Parathyroid adenoma (tissue), 2 donors: ENCODE measurements at regions not wholly inside any gene's neighbourhood (a gene's known extent, or its start where the extent isn't known, plus 50 kb on each side); places are given as distances from the start of the nearest gene placed in this dataset.

Experiments used
- H2AFZ ChIP-seq: fragments of 300-600 bp; sonication (generic); one replicate; pipeline ENCODE4 v1.7.0; 2017; ENCODE audit warnings: antibody characterized with exemption, mild to moderate bottlenecking
- H3K27ac ChIP-seq: fragments of 300-600 bp; sonication (generic); one replicate; pipeline ENCODE4 v1.7.0; 2017
- H3K27me3 ChIP-seq: fragments of 300-600 bp; sonication (generic); one replicate; pipeline ENCODE4 v1.7.0; 2017; ENCODE audit warnings: low read length; ENCODE audit not compliant: control insufficient read depth, insufficient read depth
- H3K36me3 ChIP-seq: fragments of 300-600 bp; sonication (generic); one replicate; pipeline ENCODE4 v1.7.0; 2017; ENCODE audit warnings: low read length; ENCODE audit not compliant: control insufficient read depth, insufficient read depth
- H3K4me1 ChIP-seq: fragments of 300-600 bp; sonication (generic); one replicate; pipeline ENCODE4 v1.7.0; 2017; ENCODE audit warnings: control low read depth
- H3K4me2 ChIP-seq: fragments of 300-600 bp; sonication (generic); one replicate; pipeline ENCODE4 v1.7.0; 2017; ENCODE audit warnings: low read length
- H3K4me3 ChIP-seq: fragments of 300-600 bp; sonication (generic); one replicate; pipeline ENCODE4 v1.7.0; 2017; ENCODE audit warnings: low read depth, low read length
- H3K79me2 ChIP-seq: fragments of 300-600 bp; sonication (generic); one replicate; pipeline ENCODE4 v1.7.0; 2017; ENCODE audit warnings: control low read depth
- H3K9ac ChIP-seq: fragments of 300-600 bp; sonication (generic); one replicate; pipeline ENCODE4 v1.7.0; 2017; ENCODE audit warnings: mild to moderate bottlenecking
- H3K9me3 ChIP-seq: fragments of 300-600 bp; sonication (generic); one replicate; pipeline ENCODE4 v1.7.0; 2017; ENCODE audit warnings: low read length; ENCODE audit not compliant: control insufficient read depth
- TF ChIP-seq, protein P1 (sequence below): fragments of 300-600 bp; sonication (generic); IDR thresholded peaks from one replicate; pipeline ENCODE4 v1.7.0; 2017; ENCODE audit warnings: antibody characterized with exemption, mild to moderate bottlenecking
- donor health status: primary hyperparathyroidism.

DNA sequence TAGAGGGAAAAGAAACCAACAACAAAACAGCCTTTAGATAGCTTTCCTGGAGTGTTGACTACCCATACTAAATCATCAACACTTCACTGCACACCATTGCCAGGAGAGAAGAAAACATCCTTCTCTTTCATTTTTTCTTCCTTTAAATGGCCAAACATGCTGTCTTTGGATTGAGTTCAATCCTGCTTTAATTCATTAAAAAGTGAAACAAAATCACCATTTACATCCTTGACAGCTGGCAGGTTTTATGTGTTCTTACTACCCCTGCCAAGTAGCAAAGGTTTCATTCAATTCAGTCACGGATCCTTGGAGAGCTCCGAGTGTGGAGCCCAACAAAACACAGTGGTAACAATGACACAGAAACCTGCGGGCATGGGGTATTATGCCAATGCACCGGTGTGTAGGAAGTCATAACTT is 568.3 kb downstream of the ANKRD50 start:
- H3K27ac ChIP-seq, result no peak overlapping the region
- H3K36me3 ChIP-seq, result no peaks in the 10 kb centered on the region
- H3K4me3 ChIP-seq, result no peak overlapping the region
- no peak overlapping the region for H3K9ac ChIP-seq
- TF ChIP-seq, protein P1, sequence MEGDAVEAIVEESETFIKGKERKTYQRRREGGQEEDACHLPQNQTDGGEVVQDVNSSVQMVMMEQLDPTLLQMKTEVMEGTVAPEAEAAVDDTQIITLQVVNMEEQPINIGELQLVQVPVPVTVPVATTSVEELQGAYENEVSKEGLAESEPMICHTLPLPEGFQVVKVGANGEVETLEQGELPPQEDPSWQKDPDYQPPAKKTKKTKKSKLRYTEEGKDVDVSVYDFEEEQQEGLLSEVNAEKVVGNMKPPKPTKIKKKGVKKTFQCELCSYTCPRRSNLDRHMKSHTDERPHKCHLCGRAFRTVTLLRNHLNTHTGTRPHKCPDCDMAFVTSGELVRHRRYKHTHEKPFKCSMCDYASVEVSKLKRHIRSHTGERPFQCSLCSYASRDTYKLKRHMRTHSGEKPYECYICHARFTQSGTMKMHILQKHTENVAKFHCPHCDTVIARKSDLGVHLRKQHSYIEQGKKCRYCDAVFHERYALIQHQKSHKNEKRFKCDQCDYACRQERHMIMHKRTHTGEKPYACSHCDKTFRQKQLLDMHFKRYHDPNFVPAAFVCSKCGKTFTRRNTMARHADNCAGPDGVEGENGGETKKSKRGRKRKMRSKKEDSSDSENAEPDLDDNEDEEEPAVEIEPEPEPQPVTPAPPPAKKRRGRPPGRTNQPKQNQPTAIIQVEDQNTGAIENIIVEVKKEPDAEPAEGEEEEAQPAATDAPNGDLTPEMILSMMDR, result no peak
- no peak overlapping the region for H2AFZ ChIP-seq
- no peaks in the 10 kb centered on the region for H3K4me1 ChIP-seq
- no peaks in the 10 kb centered on the region for H3K9me3 ChIP-seq
- H3K27me3 ChIP-seq, result no peaks in the 10 kb centered on the region
- no peaks in the 10 kb centered on the region for H3K79me2 ChIP-seq
- H3K4me2 ChIP-seq, result no peak overlapping the region

GRCh38 chr4:124146068-124146467 is 566.5 kb downstream of the ANKRD50 start:
- H3K27ac ChIP-seq, result no peak overlapping the region
- no peaks in the 10 kb centered on the region for H3K79me2 ChIP-seq
- H3K27me3 ChIP-seq, result no peaks in the 10 kb centered on the region
- H3K4me1 ChIP-seq, result no peaks in the 10 kb centered on the region
- no peak overlapping the region for H3K4me2 ChIP-seq
- H3K36me3 ChIP-seq, result no peaks in the 10 kb centered on the region
- TF ChIP-seq, protein P1, result no peak
- H3K4me3 ChIP-seq, result no peak overlapping the region
- H3K9ac ChIP-seq, result no peak overlapping the region
- H3K9me3 ChIP-seq, result no peaks in the 10 kb centered on the region
- no peak overlapping the region for H2AFZ ChIP-seq

- Histone ChIP-seq H3K79me2 (no peaks in the 10 kb centered on the region), H3K4me3 (no peak overlapping the region), H2AFZ (no peak overlapping the region), H3K9me3 (no peaks in the 10 kb centered on the region), H3K36me3 (no peaks in the 10 kb centered on the region), H3K27me3 (no peaks in the 10 kb centered on the region), H3K9ac (no peak overlapping the region), H3K4me1 (no peaks in the 10 kb centered on the region), H3K27ac (no peak overlapping the region), H3K4me2 (no peak overlapping the region)
- TF ChIP-seq, protein P1, result no peak
Observed at GRCh38 chr4:124151031-124151430, 561.5 kb downstream of the ANKRD50 start.

GRCh38 chr4:124152132-124152531 is 560.4 kb downstream of the ANKRD50 start:
- no peaks in the 10 kb centered on the region for H3K4me1 ChIP-seq
- no peak overlapping the region for H3K27ac ChIP-seq
- no peaks in the 10 kb centered on the region for H3K79me2 ChIP-seq
- H2AFZ ChIP-seq, result no peak overlapping the region
- TF ChIP-seq, protein P1, result no peak
- no peak overlapping the region for H3K4me2 ChIP-seq
- H3K9me3 ChIP-seq, result no peaks in the 10 kb centered on the region
- no peaks in the 10 kb centered on the region for H3K36me3 ChIP-seq
- H3K4me3 ChIP-seq, result no peak overlapping the region
- H3K9ac ChIP-seq, result no peak overlapping the region
- no peaks in the 10 kb centered on the region for H3K27me3 ChIP-seq

- Histone ChIP-seq H3K4me1 (no peaks in the 10 kb centered on the region), H3K27me3 (no peaks in the 10 kb centered on the region), H3K9ac (no peak overlapping the region), H3K4me3 (no peak overlapping the region), H3K79me2 (no peaks in the 10 kb centered on the region), H3K27ac (no peak overlapping the region), H3K4me2 (no peak overlapping the region), H3K36me3 (no peaks in the 10 kb centered on the region), H3K9me3 (no peaks in the 10 kb centered on the region), H2AFZ (no peak overlapping the region)
- TF ChIP-seq, protein P1, result no peak
Observed at GRCh38 chr4:124155239-124155638, 557.3 kb downstream of the ANKRD50 start.
